HL-60 (cell line): ENCODE measurements at regions not wholly inside any gene's neighbourhood (a gene's known extent, or its start where the extent isn't known, plus 50 kb on each side); places are given as distances from the start of the nearest gene placed in this dataset.

Source experiments
- DNase-seq, 2 experiments: peaks; one replicate each; pipeline ENCODE4 v3.0.0-alpha.2; 2010 to 2020; ENCODE audit warnings: low read depth in 1 of 2, low spot score in 1 of 2
- H3K27ac ChIP-seq: fragments of 250-450 bp; sonication (Bioruptor Pico); replicated peaks from 2 replicates; pipeline ENCODE4 v1.5.1; 2020; ENCODE audit warnings: mild to moderate bottlenecking, moderate library complexity
- H3K27me3 ChIP-seq: fragments of 250-450 bp; sonication (Bioruptor Pico); 2 replicates; pipeline ENCODE4 v1.5.1; 2021; ENCODE audit warnings: mild to moderate bottlenecking, moderate library complexity; ENCODE audit not compliant: insufficient read depth, poor library complexity, severe bottlenecking
- H3K4me3 ChIP-seq: replicated peaks from 2 replicates; pipeline ENCODE4 v1.5.1; 2011; ENCODE audit warnings: mild to moderate bottlenecking, control low read depth, low read length; ENCODE audit not compliant: insufficient read depth
- CTCF ChIP-seq: IDR thresholded peaks from one replicate; pipeline ENCODE4 v1.5.1; 2011; ENCODE audit warnings: low read length, control low read depth, inconsistent platforms; ENCODE audit not compliant: insufficient read depth
- GABPA ChIP-seq: IDR thresholded peaks from 2 replicates; pipeline ENCODE4 v1.6.1; 2012; ENCODE audit warnings: low read depth
- POLR2AphosphoS5 ChIP-seq: IDR thresholded peaks from 2 replicates; pipeline ENCODE4 v1.6.1; 2012; ENCODE audit warnings: low read depth
- SPI1 ChIP-seq: IDR thresholded peaks from 2 replicates; pipeline ENCODE4 v1.6.1; 2012; ENCODE audit warnings: low read depth, mild to moderate bottlenecking, borderline replicate concordance

GRCh38 chr1:4603295-4604110 lies 50.9 kb upstream of the AJAP1 start:
- no peak overlapping the region for H3K4me3 ChIP-seq
- no peak for DNase-seq
- no peak overlapping the region for H3K27ac ChIP-seq
- TF ChIP-seq GABPA, result no peak
- TF ChIP-seq CTCF, result no peak
- TF ChIP-seq POLR2AphosphoS5, result no peak
- no peak for TF ChIP-seq SPI1
- H3K27me3 ChIP-seq, result no peaks in the 10 kb centered on the region
